GM12864 (cell line): ENCODE measurements at regions not wholly inside any gene's neighbourhood (a gene's known extent, or its start where the extent isn't known, plus 50 kb on each side); places are given as distances from the start of the nearest gene placed in this dataset.

Experiments
- DNase-seq: peaks from one replicate; pipeline ENCODE4 v3.0.0-alpha.2; 2011; ENCODE audit warnings: low read depth
- H3K4me3 ChIP-seq: 2 replicates; pipeline ENCODE4 v1.5.1; 2011; ENCODE audit warnings: mild to moderate bottlenecking, low read depth, low read length, control low read depth
- TF ChIP-seq, protein P1 (sequence below): IDR thresholded peaks from 2 replicates; pipeline ENCODE4 v1.5.1; 2011; ENCODE audit warnings: low read depth, mild to moderate bottlenecking, moderate library complexity, low read length, control low read depth, inconsistent platforms; ENCODE audit errors: missing control alignments

DNA sequence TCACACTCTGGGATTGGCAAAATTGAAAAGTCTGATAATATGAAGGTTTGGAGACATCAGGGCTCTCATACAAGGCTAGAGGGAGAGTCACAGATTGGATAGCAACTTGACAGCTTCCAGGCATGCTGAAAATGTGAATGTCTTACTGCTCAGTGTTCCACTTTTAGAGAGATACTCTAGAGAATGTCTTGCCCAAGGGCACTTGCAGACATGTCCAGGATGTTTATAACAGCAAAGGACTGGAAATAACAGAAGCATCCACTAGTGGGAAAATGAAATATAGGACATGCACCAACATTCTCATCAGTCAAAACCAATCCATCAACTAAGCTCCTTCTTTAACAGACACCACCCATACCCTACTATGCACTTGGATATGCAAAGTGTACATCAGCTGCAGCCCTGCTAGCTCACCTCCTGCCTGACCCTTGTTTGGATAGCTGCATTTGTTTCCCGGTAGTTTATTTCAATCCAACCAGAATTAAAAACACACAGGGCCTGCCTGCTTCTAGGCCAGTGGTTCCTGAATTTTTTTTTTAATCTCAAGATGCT is 101.6 kb upstream of the ARHGEF3 start:
- TF ChIP-seq, protein P1, sequence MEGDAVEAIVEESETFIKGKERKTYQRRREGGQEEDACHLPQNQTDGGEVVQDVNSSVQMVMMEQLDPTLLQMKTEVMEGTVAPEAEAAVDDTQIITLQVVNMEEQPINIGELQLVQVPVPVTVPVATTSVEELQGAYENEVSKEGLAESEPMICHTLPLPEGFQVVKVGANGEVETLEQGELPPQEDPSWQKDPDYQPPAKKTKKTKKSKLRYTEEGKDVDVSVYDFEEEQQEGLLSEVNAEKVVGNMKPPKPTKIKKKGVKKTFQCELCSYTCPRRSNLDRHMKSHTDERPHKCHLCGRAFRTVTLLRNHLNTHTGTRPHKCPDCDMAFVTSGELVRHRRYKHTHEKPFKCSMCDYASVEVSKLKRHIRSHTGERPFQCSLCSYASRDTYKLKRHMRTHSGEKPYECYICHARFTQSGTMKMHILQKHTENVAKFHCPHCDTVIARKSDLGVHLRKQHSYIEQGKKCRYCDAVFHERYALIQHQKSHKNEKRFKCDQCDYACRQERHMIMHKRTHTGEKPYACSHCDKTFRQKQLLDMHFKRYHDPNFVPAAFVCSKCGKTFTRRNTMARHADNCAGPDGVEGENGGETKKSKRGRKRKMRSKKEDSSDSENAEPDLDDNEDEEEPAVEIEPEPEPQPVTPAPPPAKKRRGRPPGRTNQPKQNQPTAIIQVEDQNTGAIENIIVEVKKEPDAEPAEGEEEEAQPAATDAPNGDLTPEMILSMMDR, result no peak
- H3K4me3 ChIP-seq, result no peak overlapping the region
- no peak for DNase-seq

DNA sequence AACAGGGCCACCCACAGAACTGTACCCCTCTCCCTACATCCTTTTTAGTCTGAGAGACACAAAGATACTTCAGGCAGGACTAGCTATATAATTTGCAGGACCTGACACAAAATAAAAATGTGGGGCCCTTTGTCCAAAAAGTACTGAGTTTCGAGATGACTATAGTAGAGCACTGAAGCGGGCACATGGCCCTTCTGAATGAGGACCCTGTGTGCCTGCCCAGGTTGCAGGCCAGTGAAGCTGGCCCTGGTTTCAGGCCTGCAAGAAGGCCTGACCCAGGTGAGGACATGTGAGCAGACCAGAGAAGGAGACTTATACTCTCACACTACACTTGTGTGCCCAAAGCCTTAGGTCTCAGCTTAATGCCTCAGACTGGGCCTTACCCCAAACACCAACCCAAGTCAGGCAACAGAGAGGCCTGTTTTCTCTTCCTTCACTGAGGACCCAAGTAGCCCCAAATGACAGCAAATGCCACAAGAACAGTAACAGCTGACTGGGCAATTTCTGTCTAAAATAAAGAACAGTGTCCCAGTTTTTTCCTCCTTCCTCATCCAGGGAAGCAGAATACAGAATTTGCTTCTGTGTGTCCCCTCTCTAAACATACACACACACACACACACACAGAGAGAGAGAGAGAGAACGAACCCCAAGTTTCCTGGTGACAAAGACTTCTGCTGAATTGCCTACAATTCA is 100.9 kb upstream of the ARHGEF3 start:
- DNase-seq, result no peak
- TF ChIP-seq, protein P1, result no peak
- no peak overlapping the region for H3K4me3 ChIP-seq

DNA sequence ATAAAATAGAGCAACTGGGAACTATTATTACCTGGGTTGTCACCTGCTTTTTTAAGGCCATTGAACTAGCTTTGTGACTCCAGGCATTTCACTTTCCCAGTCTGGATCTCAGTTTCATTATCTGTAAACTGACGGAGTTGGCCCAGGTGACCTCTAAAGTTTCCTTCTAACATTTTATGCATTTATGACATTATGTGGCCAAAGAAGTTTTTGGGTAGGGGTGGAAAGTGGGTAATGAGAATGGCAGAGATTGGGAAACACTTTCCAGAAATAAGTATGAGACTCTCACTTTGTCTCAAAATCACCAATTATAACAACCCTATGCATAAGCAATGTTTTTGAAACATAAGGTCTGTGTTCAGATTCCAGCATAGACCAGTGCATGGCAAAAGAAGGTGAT is 99.1 kb upstream of the ARHGEF3 start:
- TF ChIP-seq, protein P1, result no peak
- no peak overlapping the region for H3K4me3 ChIP-seq
- no peak for DNase-seq

DNA sequence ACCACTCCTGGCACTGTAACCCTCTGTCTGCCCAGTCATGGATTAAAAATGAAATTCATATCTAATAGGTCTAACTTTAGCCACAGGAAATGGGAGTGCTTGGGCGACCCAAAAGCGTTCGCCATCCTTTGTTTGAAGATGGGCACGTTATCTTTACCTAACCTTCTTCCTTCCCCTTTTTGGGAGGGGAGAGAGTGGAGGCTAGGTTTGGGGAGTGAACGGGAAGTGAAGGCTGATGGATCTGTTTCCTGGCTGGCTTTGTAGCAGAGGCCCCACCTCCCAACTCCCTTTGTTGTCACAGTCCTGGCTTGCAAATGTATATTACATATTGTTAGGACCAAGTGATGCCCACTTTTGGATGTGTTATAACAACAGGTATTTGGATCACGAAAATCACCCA is 98.1 kb upstream of the ARHGEF3 start:
- no peak for DNase-seq
- TF ChIP-seq, protein P1, result no peak

DNA sequence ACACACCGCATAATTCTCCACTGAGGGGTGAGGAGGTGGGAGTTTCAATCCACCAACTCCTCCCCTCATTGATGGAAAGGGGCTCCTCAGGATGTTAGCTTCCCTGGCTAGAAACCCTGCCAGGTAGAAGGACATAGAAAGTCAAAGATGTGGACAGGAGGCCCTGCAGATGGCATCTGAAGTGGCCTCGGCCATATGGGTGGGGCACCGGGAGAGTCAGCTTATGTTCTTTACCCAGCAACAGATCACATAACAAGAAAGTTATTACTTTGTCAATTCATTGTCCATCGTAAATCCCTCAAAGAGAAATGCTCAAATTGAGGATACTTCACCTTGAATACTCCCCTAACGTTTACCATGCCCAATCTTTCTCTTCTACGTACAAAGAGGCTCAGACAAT is 97.3 kb upstream of the ARHGEF3 start:
- TF ChIP-seq, protein P1, result no peak
- H3K4me3 ChIP-seq, result no peak overlapping the region
- no peak for DNase-seq

More for the DNA sequence above, 98.1 kb upstream of the ARHGEF3 start:
- H3K4me3 ChIP-seq, result no peak overlapping the region

DNA sequence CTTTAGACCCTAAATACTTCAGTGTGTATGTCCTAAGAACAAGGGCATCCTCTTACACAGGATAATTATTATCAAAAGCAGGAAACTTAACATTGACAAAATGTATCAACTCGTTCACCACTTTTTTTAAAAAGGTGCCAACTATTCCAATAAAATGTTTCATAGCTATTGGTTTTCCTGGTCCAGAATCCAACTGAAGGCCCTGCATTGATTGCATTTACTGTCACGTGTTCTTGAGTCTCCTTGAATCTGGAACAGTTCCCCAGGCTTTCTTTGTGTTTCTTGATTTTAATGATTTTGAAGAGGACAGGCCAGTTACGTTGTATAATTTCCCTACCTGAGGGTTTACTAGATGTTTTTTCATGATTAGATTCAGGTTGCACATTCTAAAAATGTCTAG is 94.6 kb upstream of the ARHGEF3 start:
- DNase-seq, result no peak
- TF ChIP-seq, protein P1, result no peak
- no peak overlapping the region for H3K4me3 ChIP-seq
